ENCODE measurements at regions not wholly inside any gene's neighbourhood (a gene's known extent, or its start where the extent isn't known, plus 50 kb on each side); places are given as distances from the start of the nearest gene placed in this dataset.

- H2AFZ ChIP-seq (ENCODE audit: control insufficient read depth, low read length) = peak overlapping the region; percentile 79
- H3K9ac ChIP-seq (ENCODE audit: control insufficient read depth, extremely low read depth, insufficient read depth, low read length) = peak overlapping the region; percentile 44
- H3K79me2 ChIP-seq (ENCODE audit: control insufficient read depth, insufficient read depth, low read length) = no peaks in the 10 kb centered on the region
- H3K36me3 ChIP-seq (ENCODE audit: control insufficient read depth in 2 of 2, extremely low read depth in 1 of 2, insufficient read depth in 2 of 2, low read length in 2 of 2) = no peaks in the 10 kb centered on the region
- H3K4me1 ChIP-seq (ENCODE audit: control insufficient read depth, extremely low read depth, insufficient read depth, low read length) = peaks cover 13% of the 10 kb centered on the region
- peak overlapping the region; percentile 71 for H3K4me2 ChIP-seq (ENCODE audit: control insufficient read depth, extremely low read depth, insufficient read depth, low read depth, low read length)
- TF ChIP-seq CTCF (optimal IDR thresholded peaks at IDR 0.05 in 1 of 3, IDR thresholded peaks at IDR 0.05 in 1 of 3, conservative IDR thresholded peaks at IDR 0.05 in 1 of 3; ENCODE audit: extremely low read depth in 1 of 3, insufficient read depth in 2 of 3, low read length in 3 of 3) = no peak
- no peak for TF ChIP-seq EZH2 (IDR thresholded peaks at IDR 0.05; ENCODE audit: low read length)
- H3K27ac ChIP-seq (ENCODE audit: control insufficient read depth, insufficient read depth, low read length) = peak overlapping the region; percentile 61
- H3K4me3 ChIP-seq (ENCODE audit: control insufficient read depth in 2 of 3, extremely low read depth in 1 of 3, insufficient read depth in 2 of 3, low read depth in 1 of 3, low read length in 3 of 3) = peak overlapping the region; percentile 23 to 31 (median 26)
- H4K20me1 ChIP-seq (ENCODE audit: control insufficient read depth, extremely low read depth, insufficient read depth, low read length) = no peaks in the 10 kb centered on the region
- H3K9me1 ChIP-seq (ENCODE audit: control insufficient read depth, extremely low read depth, insufficient read depth, low read length) = peaks cover 2% of the 10 kb centered on the region
- DNase-seq (ENCODE audit: low read depth, low spot score) = no peak
- dilution Hi-C loops (cut with MboI; ENCODE audit: extremely low pct_ligation_motif_present, low sequenced_read_pairs) = no loop called here
- H3K27me3 ChIP-seq (ENCODE audit: control insufficient read depth, extremely low read depth, insufficient read depth, low read length) = no peaks in the 10 kb centered on the region
- no peaks in the 10 kb centered on the region for H3K9me3 ChIP-seq (ENCODE audit: control insufficient read depth, low read depth, low read length)
- FAIRE-seq = peak; percentile 91
These were observed 904.9 kb upstream of the EPHA5 start for GRCh38 chr4:66575008-66575696.

- TF ChIP-seq EZH2 (IDR thresholded peaks at IDR 0.05; ENCODE audit: low read length) (no peak), CTCF (optimal IDR thresholded peaks at IDR 0.05 in 1 of 3, IDR thresholded peaks at IDR 0.05 in 1 of 3, conservative IDR thresholded peaks at IDR 0.05 in 1 of 3; ENCODE audit: extremely low read depth in 1 of 3, insufficient read depth in 2 of 3, low read length in 3 of 3) (peak in 1 of 3 experiments; percentile 5)
- H3K27me3 ChIP-seq (ENCODE audit: control insufficient read depth, extremely low read depth, insufficient read depth, low read length) = no peaks in the 10 kb centered on the region
- dilution Hi-C loops (cut with MboI; ENCODE audit: extremely low pct_ligation_motif_present, low sequenced_read_pairs) = no loop called here
- H3K9me1 ChIP-seq (ENCODE audit: control insufficient read depth, extremely low read depth, insufficient read depth, low read length) = peaks cover 2% of the 10 kb centered on the region
- peak overlapping the region; percentile 71 for H3K4me2 ChIP-seq (ENCODE audit: control insufficient read depth, extremely low read depth, insufficient read depth, low read depth, low read length)
- H2AFZ ChIP-seq (ENCODE audit: control insufficient read depth, low read length) = no peak overlapping the region
- no peaks in the 10 kb centered on the region for H4K20me1 ChIP-seq (ENCODE audit: control insufficient read depth, extremely low read depth, insufficient read depth, low read length)
- no peaks in the 10 kb centered on the region for H3K79me2 ChIP-seq (ENCODE audit: control insufficient read depth, insufficient read depth, low read length)
- FAIRE-seq (peak; percentile 75), DNase-seq (ENCODE audit: low read depth, low spot score) (no peak)
- H3K9ac ChIP-seq (ENCODE audit: control insufficient read depth, extremely low read depth, insufficient read depth, low read length) = peak overlapping the region; percentile 19
- peaks cover 13% of the 10 kb centered on the region for H3K4me1 ChIP-seq (ENCODE audit: control insufficient read depth, extremely low read depth, insufficient read depth, low read length)
- no peak overlapping the region for H3K4me3 ChIP-seq (ENCODE audit: control insufficient read depth in 2 of 3, extremely low read depth in 1 of 3, insufficient read depth in 2 of 3, low read depth in 1 of 3, low read length in 3 of 3)
- no peaks in the 10 kb centered on the region for H3K9me3 ChIP-seq (ENCODE audit: control insufficient read depth, low read depth, low read length)
- H3K36me3 ChIP-seq (ENCODE audit: control insufficient read depth in 2 of 2, extremely low read depth in 1 of 2, insufficient read depth in 2 of 2, low read length in 2 of 2) = no peaks in the 10 kb centered on the region
- H3K27ac ChIP-seq (ENCODE audit: control insufficient read depth, insufficient read depth, low read length) = peak overlapping the region; percentile 61
These were observed 904.1 kb upstream of the EPHA5 start for GRCh38 chr4:66574145-66574978.

All from keratinocyte (primary cell).